H1 (cell line): ENCODE measurements at regions not wholly inside any gene's neighbourhood (a gene's known extent, or its start where the extent isn't known, plus 50 kb on each side); places are given as distances from the start of the nearest gene placed in this dataset.

Experiments
- CTCF ChIA-PET: fragments of 300-600 bp; sonication (Branson Sonifier 250); formaldehyde crosslinking; loops from one replicate; lab custom pipeline; 2021; ENCODE audit not compliant: partially characterized antibody; lab: Charles Lee
- POLR2A ChIA-PET: fragments of 300-600 bp; sonication (Branson Sonifier 250); formaldehyde crosslinking; loops from one replicate; lab custom pipeline; 2021; ENCODE audit warnings: inconsistent platforms; ENCODE audit not compliant: partially characterized antibody; lab: Charles Lee
- DNase-seq, 2 experiments: peaks; one replicate each; pipeline versions ENCODE4 v3.0.0 to v3.0.0-alpha.2; 2010 to 2022; ENCODE audit warnings: low spot score in 2 of 2, low read depth in 1 of 2, mixed read lengths in 1 of 2
- FAIRE-seq: peaks from 2 replicates; lab custom pipeline; 2011; peaks lifted over from hg19 to GRCh38; lab: Jason Lieb, UNC
- H2AFZ ChIP-seq: 2 replicates; pipeline ENCODE4 v1.8.1; 2012; ENCODE audit warnings: low read length, inconsistent platforms
- H2AK5ac ChIP-seq: 2 replicates; pipeline ENCODE4 v1.6.1; 2013; ENCODE audit warnings: low read depth, low read length
- H2BK120ac ChIP-seq: replicated peaks from 2 replicates; pipeline ENCODE3; 2013; ENCODE audit warnings: low read depth, low read length, inconsistent platforms
- H2BK12ac ChIP-seq: 2 replicates; pipeline ENCODE4 v1.6.1; 2013; ENCODE audit warnings: low read depth, low read length
- H2BK15ac ChIP-seq: 2 replicates; pipeline ENCODE4 v1.6.1; 2013; ENCODE audit warnings: low read length
- H2BK20ac ChIP-seq: 2 replicates; pipeline ENCODE4 v1.6.1; 2013; ENCODE audit warnings: low read length
- H2BK5ac ChIP-seq: 2 replicates; pipeline ENCODE4 v1.6.1; 2013; ENCODE audit warnings: low read depth, low read length
- H3K14ac ChIP-seq: 2 replicates; pipeline ENCODE4 v1.6.1; 2013; ENCODE audit warnings: inconsistent platforms; ENCODE audit not compliant: insufficient read length
- H3K18ac ChIP-seq: 2 replicates; pipeline ENCODE4 v1.6.1; 2013; ENCODE audit warnings: low read length; ENCODE audit errors: extremely low read depth
- H3K23ac ChIP-seq: 2 replicates; pipeline ENCODE4 v1.6.1; 2013; ENCODE audit warnings: inconsistent platforms; ENCODE audit not compliant: insufficient read length
- H3K23me2 ChIP-seq: 2 replicates; pipeline ENCODE4 v1.6.1; 2013; ENCODE audit warnings: low read depth, low read length
- H3K27ac ChIP-seq: 2 replicates; pipeline ENCODE4 v1.6.1; 2011; ENCODE audit warnings: low read depth, low read length, inconsistent platforms
- H3K27me3 ChIP-seq, 4 experiments: replicated peaks in 1 of 4; 1 replicate in 1 of 4; 2 replicates in 3 of 4; pipeline versions ENCODE4 v1.6.1 to v1.8.1; 2011 to 2013; ENCODE audit warnings: low read length in 3 of 4, mild to moderate bottlenecking in 3 of 4, inconsistent platforms in 2 of 4, mixed read lengths in 2 of 4, moderate library complexity in 1 of 4; ENCODE audit not compliant: control insufficient read depth in 3 of 4, insufficient read depth in 3 of 4; ENCODE audit errors: extremely low read depth in 1 of 4
- H3K36me3 ChIP-seq, 4 experiments: 2 replicates each; pipeline versions ENCODE4 v1.6.1 to v1.8.1; 2011 to 2013; ENCODE audit warnings: mild to moderate bottlenecking in 4 of 4, low read length in 3 of 4, moderate library complexity in 2 of 4, control low read depth in 1 of 4, inconsistent platforms in 1 of 4; ENCODE audit not compliant: insufficient read depth in 4 of 4, control insufficient read depth in 2 of 4
- H3K4ac ChIP-seq: replicated peaks from 2 replicates; pipeline ENCODE3; 2013; ENCODE audit warnings: low read length, low read depth, mixed read lengths, inconsistent platforms; ENCODE audit not compliant: insufficient read length
- H3K4me1 ChIP-seq, 4 experiments: replicated peaks in 1 of 4; 1 replicate in 1 of 4; 2 replicates in 3 of 4; pipeline versions ENCODE4 v1.6.1 to v1.8.1; 2011 to 2013; ENCODE audit warnings: low read length in 3 of 4, inconsistent platforms in 2 of 4, mixed read lengths in 1 of 4; ENCODE audit not compliant: insufficient read depth in 4 of 4, control insufficient read depth in 3 of 4
- H3K4me2 ChIP-seq, 2 experiments: 2 replicates each; pipeline versions ENCODE4 v1.6.1 to v1.8.1; 2011 to 2013; ENCODE audit warnings: low read depth in 2 of 2, low read length in 2 of 2, control low read depth in 1 of 2, inconsistent platforms in 1 of 2, mild to moderate bottlenecking in 1 of 2; ENCODE audit not compliant: insufficient read depth in 1 of 2
- H3K4me3 ChIP-seq, 4 experiments: fragments of 200-600, 300-600 bp in 1 of 4; sonication (generic), shearing (Covaris generic), sonication (Bioruptor Twin) in 1 of 4; 2 replicates each; pipeline versions ENCODE4 v1.5.1 to v1.8.1; 2011 to 2016; ENCODE audit warnings: low read length in 4 of 4, low read depth in 3 of 4, control low read depth in 2 of 4, inconsistent platforms in 2 of 4, mild to moderate bottlenecking in 2 of 4, mixed read lengths in 1 of 4, moderate library complexity in 1 of 4; ENCODE audit not compliant: insufficient read depth in 2 of 4; ENCODE audit errors: extremely low read depth in 1 of 4
- H3K56ac ChIP-seq: replicated peaks from 2 replicates; pipeline ENCODE3; 2013; ENCODE audit warnings: low read depth, mild to moderate bottlenecking, mixed read lengths, low read length, inconsistent platforms; ENCODE audit not compliant: insufficient read length
- H3K79me1 ChIP-seq: 2 replicates; pipeline ENCODE4 v1.6.1; 2013; ENCODE audit warnings: low read depth, low read length, control low read depth
- H3K79me2 ChIP-seq, 2 experiments: 2 replicates each; pipeline versions ENCODE4 v1.6.1 to v1.8.1; 2012 to 2013; ENCODE audit warnings: low read length in 2 of 2, mild to moderate bottlenecking in 2 of 2, inconsistent platforms in 1 of 2; ENCODE audit not compliant: insufficient read depth in 2 of 2, control insufficient read depth in 1 of 2
- H3K9ac ChIP-seq, 4 experiments: replicated peaks in 1 of 4; 1 replicate in 1 of 4; 2 replicates in 3 of 4; pipeline versions ENCODE4 v1.6.1 to v1.8.1; 2011 to 2013; ENCODE audit warnings: low read depth in 3 of 4, low read length in 3 of 4, control low read depth in 2 of 4, mild to moderate bottlenecking in 2 of 4, moderate library complexity in 2 of 4, inconsistent platforms in 1 of 4; ENCODE audit errors: extremely low read depth in 1 of 4
- H3K9me3 ChIP-seq, 2 experiments: 2 replicates each; pipeline versions ENCODE4 v1.6.1 to v1.8.1; 2012 to 2013; ENCODE audit warnings: mild to moderate bottlenecking in 2 of 2, moderate library complexity in 2 of 2, control low read depth in 1 of 2, inconsistent platforms in 1 of 2, low read depth in 1 of 2, low read length in 1 of 2, mixed read lengths in 1 of 2; ENCODE audit not compliant: insufficient read depth in 2 of 2
- H4K20me1 ChIP-seq, 2 experiments: replicated peaks in 1 of 2; 2 replicates each; pipeline versions ENCODE3 to v1.8.1; 2011 to 2013; ENCODE audit warnings: inconsistent platforms in 2 of 2, low read length in 2 of 2, mild to moderate bottlenecking in 1 of 2; ENCODE audit not compliant: insufficient read depth in 2 of 2, control insufficient read depth in 1 of 2
- H4K5ac ChIP-seq: 2 replicates; pipeline ENCODE4 v1.6.1; 2013; ENCODE audit warnings: low read length, low read depth, mixed read lengths, inconsistent platforms; ENCODE audit not compliant: insufficient read length
- H4K8ac ChIP-seq: 2 replicates; pipeline ENCODE4 v1.8.0; 2013; ENCODE audit warnings: mild to moderate bottlenecking, moderate library complexity, low read length, inconsistent platforms; ENCODE audit not compliant: insufficient read depth; ENCODE audit errors: extremely low read depth
- H4K91ac ChIP-seq: replicated peaks from 2 replicates; pipeline ENCODE3; 2013; ENCODE audit warnings: low read length, mixed read lengths, inconsistent platforms; ENCODE audit not compliant: insufficient read length
- EZH2 ChIP-seq: fragments of 200-600 bp; sonication (generic); IDR thresholded peaks from 2 replicates; pipeline ENCODE4 v1.7.1; 2012; ENCODE audit warnings: low read depth, mild to moderate bottlenecking, moderate library complexity, low read length, inconsistent platforms; ENCODE audit not compliant: severe bottlenecking
- JUN ChIP-seq: IDR thresholded peaks from 2 replicates; pipeline ENCODE4 v1.6.1; 2011; ENCODE audit warnings: low read depth, mild to moderate bottlenecking, improper control_type of control experiment, low read length
- NRF1 ChIP-seq: IDR thresholded peaks from 2 replicates; pipeline ENCODE4 v1.6.1; 2011; ENCODE audit warnings: mild to moderate bottlenecking, low read depth, low read length, improper control_type of control experiment
- WGBS, 2 experiments: shearing (Covaris generic) in 1 of 2; methylation state at CpG; one replicate each; pipeline versions ENCODE4 v1.1.6 to v1.1.7; 2013 to 2015; ENCODE audit warnings: low lambda C conversion rate in 2 of 2, mixed read lengths in 2 of 2, inconsistent platforms in 1 of 2, low coverage in 1 of 2, missing lambda C conversion rate in 1 of 2; ENCODE audit not compliant: insufficient replicate concordance in 2 of 2, insufficient coverage in 1 of 2, insufficient read length in 1 of 2; ENCODE audit errors: extremely low coverage in 1 of 2, missing lambda C conversion rate in 1 of 2; 5-methylcytosine and 5-hydroxymethylcytosine counted together

DNA sequence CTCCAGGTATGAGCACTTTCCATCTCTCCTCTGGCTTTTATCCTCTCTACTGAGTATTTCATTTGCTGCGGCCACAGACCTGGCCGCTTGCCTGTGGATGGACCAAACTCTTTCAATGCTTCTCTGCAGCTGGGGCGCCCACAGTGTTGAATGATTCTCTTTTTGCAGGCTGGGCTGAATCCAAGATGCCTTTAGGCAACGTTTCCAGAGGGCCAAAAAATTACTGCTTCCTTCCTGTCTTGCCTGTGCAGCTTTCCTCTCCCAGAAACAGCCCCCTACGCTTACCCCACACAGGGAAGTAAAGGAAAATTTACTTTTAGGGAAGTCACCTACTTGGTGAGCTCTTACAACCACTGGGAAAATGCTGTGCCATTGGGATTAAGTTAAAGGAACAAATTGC, 55.6 kb upstream of the JDP2 start:
- Histone ChIP-seq H3K4ac (no peak overlapping the region), H3K79me1 (no peaks in the 10 kb centered on the region), H3K79me2 (no peaks in the 10 kb centered on the region), H2BK20ac (no peak overlapping the region), H3K56ac (no peak overlapping the region), H2AK5ac (no peak overlapping the region), H3K4me3 (no peak overlapping the region), H4K8ac (no peak overlapping the region), H2BK15ac (no peak overlapping the region), H3K23me2 (peaks cover 3% of the 10 kb centered on the region; the same call in 1 of the 2 replicates), H3K18ac (no peak overlapping the region), H4K91ac (no peak overlapping the region), H3K27ac (no peak overlapping the region), H3K36me3 (no peaks in the 10 kb centered on the region), H4K20me1 (no peaks in the 10 kb centered on the region), H3K14ac (no peak overlapping the region), H4K5ac (no peak overlapping the region), H3K9ac (no peak overlapping the region), H2BK12ac (no peak overlapping the region), H3K4me2 (no peak overlapping the region), H2AFZ (0 out of 2 replicates have a peak overlapping the region, but pooled peaks have one; percentile 42), H3K4me1 (no peaks in the 10 kb centered on the region), H3K27me3 (no peaks in the 10 kb centered on the region), H3K9me3 (no peaks in the 10 kb centered on the region), H2BK120ac (no peak overlapping the region), H2BK5ac (no peak overlapping the region), H3K23ac (no peak overlapping the region)
- WGBS, 2 experiments: 89% methylated on average over 5 of the region's 5 CpGs; no CpG with 5 or more reads in 1 of the 2 experiments
- no peak for FAIRE-seq
- ChIA-PET POLR2A (no interaction called here), CTCF (interaction anchor here (0.6 to 1.0 kb wide), 2 partner anchors 9 to 1001 kb away, joined by 3 to 4 read pairs; no protein-coding TSS in a partner anchor)
- DNase-seq: no peak
- TF ChIP-seq EZH2 (no peak), JUN (no peak), NRF1 (no peak)
